SK-N-MC (cell line): ENCODE measurements at regions not wholly inside any gene's neighbourhood (a gene's known extent, or its start where the extent isn't known, plus 50 kb on each side); places are given as distances from the start of the nearest gene placed in this dataset.
"Not testable (repeated sequence)": the region's sequence is repeated elsewhere in the genome, so short reads cannot be mapped to it uniquely, and the experiment has no call there.

Experiments used
- DNase-seq: peaks from one replicate; pipeline ENCODE4 v3.0.0-alpha.2; 2011; ENCODE audit warnings: low read depth, low spot score
- H3K27ac ChIP-seq: fragments of 200-600 bp; sonication (generic); 2 replicates; pipeline ENCODE4 v1.5.1; 2016; ENCODE audit warnings: mixed run types
- H3K36me3 ChIP-seq: fragments of 200-600 bp; sonication (generic); 2 replicates; pipeline ENCODE4 v1.6.1; 2017; ENCODE audit warnings: antibody characterized with exemption, low read length, mixed read lengths; ENCODE audit not compliant: insufficient read depth
- H3K4me3 ChIP-seq: fragments of 200-600 bp; sonication (generic); 2 replicates; pipeline ENCODE4 v1.5.1; 2016
- H3K9ac ChIP-seq: fragments of 200-600 bp; sonication (generic); 2 replicates; pipeline ENCODE4 v1.8.0; 2017; ENCODE audit warnings: mixed run types, mixed read lengths; ENCODE audit not compliant: insufficient read length
- H3K9me3 ChIP-seq: fragments of 200-600 bp; sonication (generic); 2 replicates; pipeline ENCODE4 v1.6.1; 2017; ENCODE audit warnings: low read depth, mild to moderate bottlenecking, antibody characterized with exemption, low read length, moderate library complexity, mixed read lengths
- EZH2 ChIP-seq: fragments of 200-600 bp; sonication (generic); IDR thresholded peaks from one replicate; pipeline ENCODE4 v1.6.1; 2017; ENCODE audit warnings: antibody characterized with exemption
- FOXP2 ChIP-seq: optimal IDR thresholded peaks from 2 replicates; pipeline ENCODE3; 2011; ENCODE audit warnings: mild to moderate bottlenecking, moderate library complexity; ENCODE audit not compliant: insufficient read depth; ENCODE audit errors: extremely low read length, control extremely low read depth
- POLR2AphosphoS5 ChIP-seq: IDR thresholded peaks from 2 replicates; pipeline ENCODE4 v1.6.1; 2012; ENCODE audit warnings: mild to moderate bottlenecking, low read depth, low read length, borderline replicate concordance

- TF ChIP-seq POLR2AphosphoS5 (no peak), EZH2 (no peak), FOXP2 (no peak)
- DNase-seq = no peak
- H3K27ac ChIP-seq = no peak overlapping the region
Measured at GRCh38 chr12:28033538-28033915, 61.0 kb upstream of the PTHLH start.

DNA sequence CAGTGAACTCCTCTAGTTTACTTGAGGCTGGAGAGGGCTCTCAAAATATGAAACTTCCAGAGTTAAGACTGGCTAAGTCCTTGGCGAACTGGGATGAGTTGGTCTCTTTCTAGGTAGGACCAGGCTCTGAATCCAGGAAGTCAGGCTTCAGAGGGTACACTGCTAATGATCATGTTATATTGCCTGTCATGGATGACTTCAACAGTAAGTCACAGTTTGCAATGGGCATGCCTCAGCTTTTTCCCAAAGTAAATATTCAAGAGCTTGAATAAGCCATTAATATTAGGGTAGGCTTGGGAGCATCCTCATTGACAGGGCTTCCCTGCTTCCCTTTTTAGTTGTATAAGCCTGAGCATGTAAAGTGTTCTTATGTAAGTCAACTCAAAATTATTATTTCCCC is 61.7 kb upstream of the PTHLH start:
- Histone ChIP-seq H3K9me3 (no peaks in the 10 kb centered on the region), H3K4me3 (no peak overlapping the region), H3K9ac (no peak overlapping the region), H3K36me3 (no peaks in the 10 kb centered on the region), H3K27ac (0 out of 2 replicates have a peak overlapping the region, but pooled peaks have one; percentile 80)
- TF ChIP-seq FOXP2 (no peak), EZH2 (no peak), POLR2AphosphoS5 (no peak)
- no peak for DNase-seq

More at GRCh38 chr12:28033538-28033915, 61.0 kb upstream of the PTHLH start:
- no peak overlapping the region for H3K4me3 ChIP-seq
- no peaks in the 10 kb centered on the region for H3K9me3 ChIP-seq
- H3K9ac ChIP-seq = no peak overlapping the region
- H3K36me3 ChIP-seq = no peaks in the 10 kb centered on the region

- TF ChIP-seq POLR2AphosphoS5 (no peak), FOXP2 (no peak), EZH2 (no peak)
- Histone ChIP-seq H3K9me3 (no peaks in the 10 kb centered on the region), H3K9ac (peak overlapping the region; percentile 37), H3K27ac (peak overlapping the region; percentile 80), H3K4me3 (peak overlapping the region; percentile 37; the same call in 1 of the 2 replicates), H3K36me3 (no peaks in the 10 kb centered on the region)
- no peak for DNase-seq
Measured at GRCh38 chr12:28035500-28035899, 63.0 kb upstream of the PTHLH start.

DNA sequence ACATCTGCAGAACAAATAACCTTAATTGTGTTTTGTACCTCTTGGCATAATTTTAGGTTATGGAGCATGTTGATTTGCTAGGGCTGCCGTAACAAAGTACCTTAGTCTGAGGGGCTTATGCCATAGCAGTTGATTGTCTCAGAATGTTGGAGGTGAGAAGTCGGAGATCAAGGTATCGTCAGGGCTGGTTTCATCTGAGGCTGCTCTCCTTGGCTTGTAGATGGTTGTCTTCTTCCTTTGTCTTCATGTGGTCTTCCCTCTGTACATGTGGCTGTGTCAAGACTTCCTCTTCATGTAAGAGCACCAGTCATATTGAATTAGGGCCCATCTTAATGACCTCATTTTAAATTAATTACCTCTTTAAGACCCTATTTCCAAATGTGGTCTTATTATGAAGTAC is 64.4 kb upstream of the PTHLH start:
- no peaks in the 10 kb centered on the region for H3K9me3 ChIP-seq
- no peak overlapping the region for H3K27ac ChIP-seq
- no peak for DNase-seq
- TF ChIP-seq EZH2 (no peak), FOXP2 (no peak), POLR2AphosphoS5 (no peak)
- no peaks in the 10 kb centered on the region for H3K36me3 ChIP-seq
- no peak overlapping the region for H3K9ac ChIP-seq
- no peak overlapping the region for H3K4me3 ChIP-seq

DNA sequence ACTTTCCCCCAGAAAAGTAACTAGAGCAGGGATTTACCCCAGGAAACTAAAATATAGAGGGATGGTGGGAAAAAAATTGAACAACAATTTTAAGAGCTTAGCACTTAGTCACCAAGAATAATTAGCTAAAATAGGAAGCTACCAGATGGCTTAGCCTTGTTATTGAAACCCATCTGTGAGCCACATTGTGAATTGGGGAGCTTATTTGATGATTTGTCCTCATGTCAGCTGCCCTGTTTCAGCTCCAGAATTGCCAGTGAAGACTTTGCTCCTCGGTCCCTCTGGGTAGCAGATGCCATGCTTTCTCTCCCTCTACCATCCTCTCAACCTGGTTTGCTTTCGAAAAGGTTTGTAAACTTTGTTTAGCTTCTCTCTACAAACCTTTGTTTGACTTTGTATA is 67.7 kb upstream of the PTHLH start:
- H3K27ac ChIP-seq = no peak overlapping the region
- H3K4me3 ChIP-seq = no peak overlapping the region
- TF ChIP-seq POLR2AphosphoS5 (no peak), FOXP2 (no peak), EZH2 (no peak)
- DNase-seq = no peak
- H3K9ac ChIP-seq = no peak overlapping the region
- H3K36me3 ChIP-seq = no peaks in the 10 kb centered on the region
- no peaks in the 10 kb centered on the region for H3K9me3 ChIP-seq

GRCh38 chr12:28046600-28046999 is 74.1 kb upstream of the PTHLH start:
- H3K9ac ChIP-seq, H3K4me3 ChIP-seq, H3K27ac ChIP-seq, H3K36me3 ChIP-seq, DNase-seq, H3K9me3 ChIP-seq: not testable (repeated sequence)

- no peak overlapping the region for H3K9ac ChIP-seq
- TF ChIP-seq FOXP2 (no peak), POLR2AphosphoS5 (no peak), EZH2 (no peak)
- no peaks in the 10 kb centered on the region for H3K9me3 ChIP-seq
- DNase-seq = no peak
- H3K36me3 ChIP-seq = no peaks in the 10 kb centered on the region
- H3K27ac ChIP-seq = peak overlapping the region; percentile 91; the same call in 1 of the 2 replicates
- H3K4me3 ChIP-seq = no peak overlapping the region
Measured at GRCh38 chr12:28050606-28051005, 78.1 kb upstream of the PTHLH start.

DNA sequence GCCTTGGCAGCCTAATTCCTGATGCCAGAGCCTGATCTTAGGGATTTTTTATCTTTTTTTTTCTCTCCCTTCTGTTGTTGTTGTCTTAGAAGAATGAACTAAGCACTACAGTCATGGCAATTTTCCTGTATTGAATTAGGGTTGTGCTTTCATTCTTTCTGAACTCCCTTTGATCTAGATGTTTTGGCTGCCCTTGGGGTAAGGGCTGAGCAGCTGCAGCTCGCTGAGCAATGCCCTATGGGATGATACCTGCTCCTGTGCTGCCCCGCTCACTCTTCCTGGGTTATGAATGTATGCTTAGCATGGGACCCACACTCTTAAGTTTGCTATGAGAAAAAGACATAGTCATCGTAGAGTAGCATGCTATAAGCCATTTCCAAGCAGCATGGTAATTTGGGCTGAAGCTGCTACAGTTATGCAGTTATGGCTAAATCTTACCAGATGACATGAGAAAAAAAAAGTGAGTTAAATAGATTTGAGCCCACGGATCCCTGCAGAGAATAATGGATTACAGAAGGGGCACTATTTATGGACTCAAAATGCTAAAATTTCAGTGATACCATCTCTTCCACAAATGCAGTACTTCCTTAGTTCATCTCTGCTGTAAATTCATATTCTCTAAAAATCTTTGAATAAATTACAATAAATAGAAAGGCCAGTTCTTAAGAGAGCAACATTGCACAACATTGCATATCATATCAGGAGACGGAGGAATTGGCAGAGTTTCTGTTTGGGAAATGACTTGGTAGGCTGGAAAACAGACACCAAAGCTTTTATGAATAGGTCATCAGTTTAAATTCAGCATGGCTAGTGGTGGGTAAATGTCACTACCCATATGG is 79.2 kb upstream of the PTHLH start:
- DNase-seq = peak; percentile 66
- Histone ChIP-seq H3K27ac (peak overlapping the region; percentile 91), H3K9me3 (no peaks in the 10 kb centered on the region), H3K36me3 (no peaks in the 10 kb centered on the region), H3K9ac (peak overlapping the region; percentile 8), H3K4me3 (peak overlapping the region; percentile 64)
- TF ChIP-seq POLR2AphosphoS5 = no peak
- TF ChIP-seq EZH2 = no peak

DNA sequence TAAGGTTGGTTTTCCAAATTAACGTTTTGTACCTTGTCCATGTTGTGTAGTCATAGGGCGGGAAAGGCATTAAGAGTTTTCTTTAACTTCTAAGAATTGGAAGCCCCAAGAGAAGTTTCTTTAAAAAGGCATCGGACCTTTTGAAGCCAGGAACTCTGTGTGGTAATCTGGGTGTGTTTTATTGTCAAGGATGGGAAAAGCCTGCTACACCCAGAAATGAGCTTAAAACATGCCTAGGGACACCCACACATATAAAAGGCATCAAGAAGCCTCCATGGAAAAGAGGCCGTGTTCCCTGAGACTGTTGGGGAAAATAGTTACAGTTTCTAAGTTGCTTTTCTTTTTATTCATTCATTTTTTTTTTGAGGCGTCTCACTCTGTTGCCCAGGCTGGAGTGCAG is 81.0 kb upstream of the PTHLH start:
- H3K36me3 ChIP-seq = no peaks in the 10 kb centered on the region
- no peaks in the 10 kb centered on the region for H3K9me3 ChIP-seq
- TF ChIP-seq POLR2AphosphoS5 (no peak), FOXP2 (no peak), EZH2 (no peak)
- H3K4me3 ChIP-seq = no peak overlapping the region
- no peak overlapping the region for H3K27ac ChIP-seq
- H3K9ac ChIP-seq = no peak overlapping the region
- no peak for DNase-seq
